ENCODE measurements at regions not wholly inside any gene's neighbourhood (a gene's known extent, or its start where the extent isn't known, plus 50 kb on each side); places are given as distances from the start of the nearest gene placed in this dataset.

DNA sequence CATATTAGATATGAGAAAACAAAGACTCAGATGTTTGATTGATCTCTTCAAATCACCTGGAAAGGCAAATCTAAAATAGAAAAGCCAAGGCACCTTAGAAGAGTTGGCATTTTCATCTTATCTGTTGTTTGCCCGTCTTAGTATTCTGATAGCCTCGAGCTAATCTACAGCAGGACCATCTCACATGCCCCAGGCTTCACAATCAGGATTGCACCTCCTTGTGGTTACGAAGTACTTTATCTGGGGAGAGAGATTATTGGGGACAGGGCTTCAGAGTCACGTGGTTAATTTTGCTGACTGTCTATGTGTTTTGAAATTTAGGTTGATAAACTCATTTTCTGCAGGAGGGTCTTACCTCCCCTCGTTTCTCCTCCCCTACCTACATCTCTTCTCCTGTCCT, 313.1 kb upstream of the ANXA10 start:
- Histone ChIP-seq H3K4me1 (ENCODE audit: control insufficient read depth, insufficient read depth, low read depth, low read length) (no peaks in the 10 kb centered on the region), H2AK5ac (ENCODE audit: low read length, severe bottlenecking) (no peak overlapping the region), H2BK15ac (ENCODE audit: low read depth, poor library complexity, severe bottlenecking) (no peak overlapping the region), H3K4ac (ENCODE audit: low read depth in 1 of 2, low read length in 2 of 2) (no peak overlapping the region), H4K8ac (ENCODE audit: low read length) (no peak overlapping the region), H3K36me3 (ENCODE audit: control insufficient read depth in 1 of 2, insufficient read depth in 2 of 2, low read depth in 1 of 2, low read length in 2 of 2) (no peaks in the 10 kb centered on the region), H3K27me3 (ENCODE audit: control insufficient read depth in 1 of 2, insufficient read depth in 1 of 2, low read length in 2 of 2) (no peaks in the 10 kb centered on the region), H3K9ac (ENCODE audit: low read length) (no peak overlapping the region), H2BK120ac (ENCODE audit: low read depth, low read length) (no peak overlapping the region), H3K79me1 (replicated peaks; ENCODE audit: low read length, poor library complexity, severe bottlenecking) (no peaks in the 10 kb centered on the region), H3K18ac (ENCODE audit: low read depth in 1 of 2, low read length in 2 of 2) (no peak overlapping the region), H4K91ac (ENCODE audit: low read length) (no peak overlapping the region), H3K14ac (ENCODE audit: low read length in 2 of 2) (no peak overlapping the region), H2AFZ (ENCODE audit: low read depth, low read length) (no peak overlapping the region), H2BK5ac (ENCODE audit: low read depth, low read length, poor library complexity, severe bottlenecking) (no peak overlapping the region), H3K4me2 (ENCODE audit: low read length, poor library complexity, severe bottlenecking) (no peak overlapping the region), H3K27ac (ENCODE audit: low read length, poor library complexity, severe bottlenecking) (no peak overlapping the region), H2BK12ac (ENCODE audit: low read length in 2 of 2) (no peak overlapping the region), H3K23ac (ENCODE audit: low read length in 2 of 2) (no peak overlapping the region), H3K4me3 (ENCODE audit: insufficient read depth in 1 of 2, low read depth in 1 of 2, low read length in 2 of 2) (no peak overlapping the region), H3K9me3 (ENCODE audit: control insufficient read depth, low read length) (no peaks in the 10 kb centered on the region)
- DNase-seq = no peak
- 85% methylated on average over 2 of the region's 5 CpGs for WGBS

DNA sequence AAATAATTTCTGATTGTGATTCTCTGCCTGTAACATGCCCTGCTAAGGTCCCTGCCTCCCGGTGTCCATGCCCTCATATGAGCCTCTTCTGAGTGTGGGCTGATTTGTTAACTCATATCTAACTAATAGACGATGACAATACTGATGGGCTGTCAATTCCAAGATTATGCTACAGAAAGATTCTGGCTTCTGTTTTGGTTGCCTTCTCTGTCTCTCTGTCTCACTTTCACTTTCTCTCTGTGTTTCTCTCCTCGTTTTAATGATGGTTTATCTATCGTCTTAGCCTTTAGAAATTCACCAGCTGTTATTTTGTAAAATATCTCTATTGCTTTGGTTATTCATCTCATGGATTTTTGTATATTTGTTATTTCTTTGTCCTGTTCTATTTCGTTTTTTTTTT, 312.5 kb upstream of the ANXA10 start:
- Histone ChIP-seq H3K18ac (ENCODE audit: low read depth in 1 of 2, low read length in 2 of 2) (no peak overlapping the region), H3K27ac (ENCODE audit: low read length, poor library complexity, severe bottlenecking) (no peak overlapping the region), H2AFZ (ENCODE audit: low read depth, low read length) (no peak overlapping the region), H3K4me3 (ENCODE audit: insufficient read depth in 1 of 2, low read depth in 1 of 2, low read length in 2 of 2) (peak overlapping the region in 1 of 2 experiments; percentile 39), H3K4me1 (ENCODE audit: control insufficient read depth, insufficient read depth, low read depth, low read length) (no peaks in the 10 kb centered on the region), H3K14ac (ENCODE audit: low read length in 2 of 2) (no peak overlapping the region), H2BK15ac (ENCODE audit: low read depth, poor library complexity, severe bottlenecking) (no peak overlapping the region), H3K9me3 (ENCODE audit: control insufficient read depth, low read length) (no peaks in the 10 kb centered on the region), H3K4ac (ENCODE audit: low read depth in 1 of 2, low read length in 2 of 2) (no peak overlapping the region), H3K4me2 (ENCODE audit: low read length, poor library complexity, severe bottlenecking) (no peak overlapping the region), H4K8ac (ENCODE audit: low read length) (no peak overlapping the region), H3K27me3 (ENCODE audit: control insufficient read depth in 1 of 2, insufficient read depth in 1 of 2, low read length in 2 of 2) (no peaks in the 10 kb centered on the region), H3K9ac (ENCODE audit: low read length) (no peak overlapping the region), H2BK5ac (ENCODE audit: low read depth, low read length, poor library complexity, severe bottlenecking) (no peak overlapping the region), H3K79me1 (replicated peaks; ENCODE audit: low read length, poor library complexity, severe bottlenecking) (no peaks in the 10 kb centered on the region), H2BK12ac (ENCODE audit: low read length in 2 of 2) (no peak overlapping the region), H3K23ac (ENCODE audit: low read length in 2 of 2) (no peak overlapping the region), H4K91ac (ENCODE audit: low read length) (no peak overlapping the region), H2AK5ac (ENCODE audit: low read length, severe bottlenecking) (no peak overlapping the region), H3K36me3 (ENCODE audit: control insufficient read depth in 1 of 2, insufficient read depth in 2 of 2, low read depth in 1 of 2, low read length in 2 of 2) (no peaks in the 10 kb centered on the region), H2BK120ac (ENCODE audit: low read depth, low read length) (no peak overlapping the region)
- WGBS = 86% methylated on average over 2 of the region's 5 CpGs
- no peak for DNase-seq

DNA sequence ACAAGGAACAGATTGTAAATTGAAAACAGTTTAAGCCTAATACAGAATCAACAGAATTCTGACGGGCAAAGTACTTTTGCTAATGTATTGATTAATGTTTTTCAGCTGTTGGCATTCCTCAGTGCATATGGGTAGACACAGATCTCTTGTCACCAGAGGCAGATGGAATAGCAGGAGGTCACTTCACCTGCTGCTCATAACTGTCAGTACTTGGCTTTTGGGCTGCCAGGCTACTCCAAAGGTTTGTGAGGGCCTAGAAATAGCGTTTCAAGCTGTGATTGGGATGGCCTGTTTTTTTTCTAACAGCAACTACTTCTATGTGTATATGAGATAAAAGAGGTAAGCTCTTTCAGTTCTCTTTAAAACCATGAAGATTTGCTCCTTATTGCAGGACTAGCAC, 307.5 kb upstream of the ANXA10 start:
- no peak overlapping the region for H3K14ac ChIP-seq (ENCODE audit: low read length in 2 of 2)
- H4K8ac ChIP-seq (ENCODE audit: low read length) = no peak overlapping the region
- H3K27me3 ChIP-seq (ENCODE audit: control insufficient read depth in 1 of 2, insufficient read depth in 1 of 2, low read length in 2 of 2) = no peaks in the 10 kb centered on the region
- H3K4ac ChIP-seq (ENCODE audit: low read depth in 1 of 2, low read length in 2 of 2) = no peak overlapping the region
- 61% methylated on average over 2 of the region's 2 CpGs for WGBS
- H4K91ac ChIP-seq (ENCODE audit: low read length) = no peak overlapping the region
- no peak overlapping the region for H3K4me3 ChIP-seq (ENCODE audit: insufficient read depth in 1 of 2, low read depth in 1 of 2, low read length in 2 of 2)
- H3K4me1 ChIP-seq (ENCODE audit: control insufficient read depth, insufficient read depth, low read depth, low read length) = no peaks in the 10 kb centered on the region
- no peak overlapping the region for H3K18ac ChIP-seq (ENCODE audit: low read depth in 1 of 2, low read length in 2 of 2)
- DNase-seq = no peak
- no peak overlapping the region for H2BK5ac ChIP-seq (ENCODE audit: low read depth, low read length, poor library complexity, severe bottlenecking)
- no peak overlapping the region for H3K27ac ChIP-seq (ENCODE audit: low read length, poor library complexity, severe bottlenecking)
- no peak overlapping the region for H3K4me2 ChIP-seq (ENCODE audit: low read length, poor library complexity, severe bottlenecking)
- H2BK12ac ChIP-seq (ENCODE audit: low read length in 2 of 2) = no peak overlapping the region
- H3K9me3 ChIP-seq (ENCODE audit: control insufficient read depth, low read length) = no peaks in the 10 kb centered on the region
- H3K9ac ChIP-seq (ENCODE audit: low read length) = no peak overlapping the region
- H2AK5ac ChIP-seq (ENCODE audit: low read length, severe bottlenecking) = no peak overlapping the region
- H3K23ac ChIP-seq (ENCODE audit: low read length in 2 of 2) = no peak overlapping the region
- no peak overlapping the region for H2BK120ac ChIP-seq (ENCODE audit: low read depth, low read length)
- H2BK15ac ChIP-seq (ENCODE audit: low read depth, poor library complexity, severe bottlenecking) = no peak overlapping the region
- no peak overlapping the region for H2AFZ ChIP-seq (ENCODE audit: low read depth, low read length)
- H3K36me3 ChIP-seq (ENCODE audit: control insufficient read depth in 1 of 2, insufficient read depth in 2 of 2, low read depth in 1 of 2, low read length in 2 of 2) = no peaks in the 10 kb centered on the region
- H3K79me1 ChIP-seq (replicated peaks; ENCODE audit: low read length, poor library complexity, severe bottlenecking) = no peaks in the 10 kb centered on the region

DNA sequence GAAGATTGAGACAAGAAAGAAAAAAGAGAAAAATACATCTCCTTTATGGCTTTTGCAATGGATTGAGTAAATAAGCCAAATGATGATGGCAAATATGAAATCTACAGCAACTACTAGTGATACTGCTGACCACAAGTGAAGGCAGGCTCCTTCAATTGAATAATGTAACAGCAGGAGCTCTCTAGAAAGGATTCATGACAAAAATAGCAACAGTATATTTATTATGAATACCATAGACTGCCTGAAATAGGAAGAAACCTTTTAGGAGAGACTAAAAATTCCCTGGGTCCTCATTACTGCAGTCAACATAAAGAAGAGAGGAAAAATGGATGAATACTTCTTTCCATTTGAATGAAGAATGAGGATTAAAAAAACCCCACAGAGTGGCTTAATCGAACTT, 306.8 kb upstream of the ANXA10 start:
- Histone ChIP-seq H2AK5ac (ENCODE audit: low read length, severe bottlenecking) (no peak overlapping the region), H2BK5ac (ENCODE audit: low read depth, low read length, poor library complexity, severe bottlenecking) (no peak overlapping the region), H4K91ac (ENCODE audit: low read length) (no peak overlapping the region), H3K79me1 (replicated peaks; ENCODE audit: low read length, poor library complexity, severe bottlenecking) (no peaks in the 10 kb centered on the region), H2BK120ac (ENCODE audit: low read depth, low read length) (no peak overlapping the region), H3K27ac (ENCODE audit: low read length, poor library complexity, severe bottlenecking) (no peak overlapping the region), H3K4ac (ENCODE audit: low read depth in 1 of 2, low read length in 2 of 2) (no peak overlapping the region), H3K18ac (ENCODE audit: low read depth in 1 of 2, low read length in 2 of 2) (no peak overlapping the region), H3K4me3 (ENCODE audit: insufficient read depth in 1 of 2, low read depth in 1 of 2, low read length in 2 of 2) (no peak overlapping the region), H2AFZ (ENCODE audit: low read depth, low read length) (no peak overlapping the region), H3K9me3 (ENCODE audit: control insufficient read depth, low read length) (peaks cover 5% of the 10 kb centered on the region), H3K27me3 (ENCODE audit: control insufficient read depth in 1 of 2, insufficient read depth in 1 of 2, low read length in 2 of 2) (no peaks in the 10 kb centered on the region), H3K23ac (ENCODE audit: low read length in 2 of 2) (no peak overlapping the region), H2BK15ac (ENCODE audit: low read depth, poor library complexity, severe bottlenecking) (no peak overlapping the region), H3K14ac (ENCODE audit: low read length in 2 of 2) (no peak overlapping the region), H4K8ac (ENCODE audit: low read length) (no peak overlapping the region), H3K36me3 (ENCODE audit: control insufficient read depth in 1 of 2, insufficient read depth in 2 of 2, low read depth in 1 of 2, low read length in 2 of 2) (no peaks in the 10 kb centered on the region), H3K4me2 (ENCODE audit: low read length, poor library complexity, severe bottlenecking) (no peak overlapping the region), H3K9ac (ENCODE audit: low read length) (no peak overlapping the region), H3K4me1 (ENCODE audit: control insufficient read depth, insufficient read depth, low read depth, low read length) (no peaks in the 10 kb centered on the region), H2BK12ac (ENCODE audit: low read length in 2 of 2) (no peak overlapping the region)
- WGBS = 83% methylated on average over 1 of the region's 1 CpG
- no peak for DNase-seq
